Karpas-422 (cell line): ENCODE measurements at regions not wholly inside any gene's neighbourhood (a gene's known extent, or its start where the extent isn't known, plus 50 kb on each side); places are given as distances from the start of the nearest gene placed in this dataset.
A peak's percentile ranks its signal among the peaks of the same experiment; 100 is the strongest.

ENCODE experiments used
- DNase-seq: peaks from one replicate; pipeline ENCODE4 v3.0.0-alpha.2; 2015
- H2AFZ ChIP-seq: fragments of 200-600 bp; sonication (generic); 2 replicates; pipeline ENCODE4 v1.6.1; 2014; ENCODE audit warnings: antibody characterized with exemption, low read length, mixed read lengths
- H3K27ac ChIP-seq: fragments of 200-600 bp; sonication (generic); 2 replicates; pipeline ENCODE4 v1.5.1; 2014; ENCODE audit warnings: mild to moderate bottlenecking, low read length, moderate library complexity
- H3K27me3 ChIP-seq: fragments of 200-600 bp; sonication (generic); 2 replicates; pipeline ENCODE4 v1.6.1; 2014; ENCODE audit warnings: low read length, mixed read lengths
- H3K36me3 ChIP-seq: fragments of 200-600 bp; sonication (generic); 2 replicates; pipeline ENCODE4 v1.6.1; 2014; ENCODE audit warnings: low read length, mixed read lengths; ENCODE audit not compliant: insufficient read depth
- H3K4me1 ChIP-seq: fragments of 200-600 bp; sonication (generic); 2 replicates; pipeline ENCODE4 v1.6.1; 2014; ENCODE audit warnings: mild to moderate bottlenecking, low read length, mixed read lengths
- H3K4me2 ChIP-seq: fragments of 200-600 bp; sonication (generic); 2 replicates; pipeline ENCODE4 v1.6.1; 2014; ENCODE audit warnings: low read length, low read depth, mild to moderate bottlenecking; ENCODE audit not compliant: poor library complexity, severe bottlenecking
- H3K4me3 ChIP-seq: fragments of 200-600 bp; sonication (generic); 2 replicates; pipeline ENCODE4 v1.5.1; 2014; ENCODE audit warnings: mild to moderate bottlenecking, antibody characterized with exemption, low read length, mixed read lengths
- H3K79me2 ChIP-seq: fragments of 200-600 bp; sonication (generic); 2 replicates; pipeline ENCODE4 v1.6.1; 2014; ENCODE audit warnings: mild to moderate bottlenecking, low read length, mixed read lengths
- H3K9ac ChIP-seq: fragments of 200-600 bp; sonication (generic); 2 replicates; pipeline ENCODE4 v1.6.0; 2014; ENCODE audit warnings: low read length
- H3K9me2 ChIP-seq: fragments of 200-600 bp; sonication (generic), shearing (Covaris generic); replicated peaks from 2 replicates; pipeline ENCODE4 v1.6.0; 2014; ENCODE audit warnings: mild to moderate bottlenecking, low read length, moderate library complexity; ENCODE audit not compliant: insufficient read depth
- H3K9me3 ChIP-seq: fragments of 300-700, 200-600 bp; sonication (generic); 2 replicates; pipeline ENCODE4 v1.6.1; 2014; ENCODE audit warnings: low read length, mixed read lengths
- H4K20me1 ChIP-seq: fragments of 200-600 bp; sonication (generic); 2 replicates; pipeline ENCODE4 v1.6.1; 2014; ENCODE audit warnings: mild to moderate bottlenecking, antibody characterized with exemption, low read length, low read depth; ENCODE audit not compliant: insufficient read depth

- H4K20me1 ChIP-seq: no peaks in the 10 kb centered on the region
- H3K79me2 ChIP-seq: no peaks in the 10 kb centered on the region
- H3K4me3 ChIP-seq: no peak overlapping the region
- DNase-seq: no peak
- no peak overlapping the region for H3K9ac ChIP-seq
- H3K27ac ChIP-seq: no peak overlapping the region
- no peaks in the 10 kb centered on the region; the same call in 1 of the 2 replicates for H3K36me3 ChIP-seq
- no peak overlapping the region for H3K4me2 ChIP-seq
- peaks cover 29% of the 10 kb centered on the region for H3K4me1 ChIP-seq
- no peak overlapping the region for H2AFZ ChIP-seq
- H3K9me2 ChIP-seq: no peaks in the 10 kb centered on the region
- peaks cover 7% of the 10 kb centered on the region for H3K9me3 ChIP-seq
- H3K27me3 ChIP-seq: no peaks in the 10 kb centered on the region; the same call in 1 of the 2 replicates
Measured at GRCh38 chr7:98697083-98697482, 80.0 kb downstream of the NPTX2 start.

GRCh38 chr7:98697485-98698240, 80.6 kb downstream of the NPTX2 start:
- Histone ChIP-seq H3K9ac (no peak overlapping the region), H3K9me3 (peaks cover 4% of the 10 kb centered on the region), H3K4me3 (no peak overlapping the region), H3K4me2 (no peak overlapping the region), H3K27ac (no peak overlapping the region), H3K79me2 (no peaks in the 10 kb centered on the region), H4K20me1 (no peaks in the 10 kb centered on the region), H3K9me2 (no peaks in the 10 kb centered on the region), H2AFZ (no peak overlapping the region), H3K27me3 (no peaks in the 10 kb centered on the region; the same call in 1 of the 2 replicates), H3K4me1 (peaks cover 34% of the 10 kb centered on the region), H3K36me3 (no peaks in the 10 kb centered on the region; the same call in 1 of the 2 replicates)
- DNase-seq: no peak

- H2AFZ ChIP-seq: no peak overlapping the region
- no peak for DNase-seq
- no peaks in the 10 kb centered on the region for H3K9me2 ChIP-seq
- H3K27ac ChIP-seq: no peak overlapping the region
- H3K4me1 ChIP-seq: peaks cover 45% of the 10 kb centered on the region
- H4K20me1 ChIP-seq: no peaks in the 10 kb centered on the region
- H3K9me3 ChIP-seq: peaks cover 4% of the 10 kb centered on the region
- no peak overlapping the region for H3K4me3 ChIP-seq
- no peak overlapping the region for H3K4me2 ChIP-seq
- no peak overlapping the region for H3K9ac ChIP-seq
- H3K79me2 ChIP-seq: no peaks in the 10 kb centered on the region
- no peaks in the 10 kb centered on the region for H3K36me3 ChIP-seq
- no peaks in the 10 kb centered on the region; the same call in 1 of the 2 replicates for H3K27me3 ChIP-seq
Measured at GRCh38 chr7:98698976-98699375, 81.9 kb downstream of the NPTX2 start.

- Histone ChIP-seq H3K27ac (no peak overlapping the region), H3K4me3 (no peak overlapping the region), H3K9me2 (no peaks in the 10 kb centered on the region), H2AFZ (no peak overlapping the region), H4K20me1 (no peaks in the 10 kb centered on the region), H3K36me3 (no peaks in the 10 kb centered on the region), H3K9me3 (peaks cover 4% of the 10 kb centered on the region), H3K79me2 (no peaks in the 10 kb centered on the region), H3K27me3 (no peaks in the 10 kb centered on the region; the same call in 1 of the 2 replicates), H3K4me1 (peaks cover 52% of the 10 kb centered on the region), H3K9ac (no peak overlapping the region), H3K4me2 (no peak overlapping the region)
- DNase-seq: no peak
Measured at GRCh38 chr7:98700533-98700932, 83.4 kb downstream of the NPTX2 start.

- Histone ChIP-seq H3K4me2 (peak overlapping the region; percentile 26), H4K20me1 (no peaks in the 10 kb centered on the region), H2AFZ (peak overlapping the region; percentile 65; the same call in 1 of the 2 replicates), H3K9me2 (no peaks in the 10 kb centered on the region), H3K79me2 (no peaks in the 10 kb centered on the region), H3K27me3 (no peaks in the 10 kb centered on the region; the same call in 1 of the 2 replicates), H3K9me3 (peaks cover 4% of the 10 kb centered on the region), H3K4me1 (peaks cover 52% of the 10 kb centered on the region), H3K27ac (no peak overlapping the region), H3K9ac (no peak overlapping the region), H3K36me3 (no peaks in the 10 kb centered on the region), H3K4me3 (no peak overlapping the region)
- DNase-seq: no peak
Measured at GRCh38 chr7:98701372-98701771, 84.3 kb downstream of the NPTX2 start.

GRCh38 chr7:98702021-98702420, 84.9 kb downstream of the NPTX2 start:
- H3K9ac ChIP-seq: no peak overlapping the region
- H3K36me3 ChIP-seq: no peaks in the 10 kb centered on the region
- no peaks in the 10 kb centered on the region; the same call in 1 of the 2 replicates for H3K27me3 ChIP-seq
- peak overlapping the region; percentile 11 for H3K4me2 ChIP-seq
- no peaks in the 10 kb centered on the region for H3K9me2 ChIP-seq
- H3K79me2 ChIP-seq: no peaks in the 10 kb centered on the region
- H3K4me1 ChIP-seq: peaks cover 52% of the 10 kb centered on the region
- H3K27ac ChIP-seq: 0 out of 2 replicates have a peak overlapping the region, but pooled peaks have one; percentile 54
- peak; percentile 68 for DNase-seq
- no peak overlapping the region for H2AFZ ChIP-seq
- H3K9me3 ChIP-seq: peaks cover 2% of the 10 kb centered on the region
- no peak overlapping the region for H3K4me3 ChIP-seq
- no peaks in the 10 kb centered on the region for H4K20me1 ChIP-seq

GRCh38 chr7:98703916-98704315, 86.8 kb downstream of the NPTX2 start:
- Histone ChIP-seq H3K79me2 (no peaks in the 10 kb centered on the region), H3K27me3 (no peaks in the 10 kb centered on the region), H3K9me3 (no peaks in the 10 kb centered on the region), H3K4me3 (peak overlapping the region; percentile 42; the same call in 1 of the 2 replicates), H3K4me2 (peak overlapping the region; percentile 55), H3K4me1 (peaks cover 56% of the 10 kb centered on the region), H3K27ac (no peak overlapping the region), H3K9ac (peak overlapping the region; percentile 53), H4K20me1 (no peaks in the 10 kb centered on the region), H2AFZ (peak overlapping the region; percentile 69; the same call in 1 of the 2 replicates), H3K36me3 (no peaks in the 10 kb centered on the region), H3K9me2 (no peaks in the 10 kb centered on the region)
- DNase-seq: peak; percentile 79

GRCh38 chr7:98705626-98706025, 88.5 kb downstream of the NPTX2 start:
- Histone ChIP-seq H3K36me3 (no peaks in the 10 kb centered on the region), H3K9ac (no peak overlapping the region), H3K4me1 (peaks cover 43% of the 10 kb centered on the region), H3K27ac (no peak overlapping the region), H2AFZ (no peak overlapping the region), H3K4me3 (no peak overlapping the region), H3K4me2 (no peak overlapping the region), H3K79me2 (no peaks in the 10 kb centered on the region), H3K9me3 (no peaks in the 10 kb centered on the region), H4K20me1 (no peaks in the 10 kb centered on the region), H3K9me2 (no peaks in the 10 kb centered on the region), H3K27me3 (no peaks in the 10 kb centered on the region)
- DNase-seq: no peak
